ENCODE measurements at regions not wholly inside any gene's neighbourhood (a gene's known extent, or its start where the extent isn't known, plus 50 kb on each side); places are given as distances from the start of the nearest gene placed in this dataset.

DNA sequence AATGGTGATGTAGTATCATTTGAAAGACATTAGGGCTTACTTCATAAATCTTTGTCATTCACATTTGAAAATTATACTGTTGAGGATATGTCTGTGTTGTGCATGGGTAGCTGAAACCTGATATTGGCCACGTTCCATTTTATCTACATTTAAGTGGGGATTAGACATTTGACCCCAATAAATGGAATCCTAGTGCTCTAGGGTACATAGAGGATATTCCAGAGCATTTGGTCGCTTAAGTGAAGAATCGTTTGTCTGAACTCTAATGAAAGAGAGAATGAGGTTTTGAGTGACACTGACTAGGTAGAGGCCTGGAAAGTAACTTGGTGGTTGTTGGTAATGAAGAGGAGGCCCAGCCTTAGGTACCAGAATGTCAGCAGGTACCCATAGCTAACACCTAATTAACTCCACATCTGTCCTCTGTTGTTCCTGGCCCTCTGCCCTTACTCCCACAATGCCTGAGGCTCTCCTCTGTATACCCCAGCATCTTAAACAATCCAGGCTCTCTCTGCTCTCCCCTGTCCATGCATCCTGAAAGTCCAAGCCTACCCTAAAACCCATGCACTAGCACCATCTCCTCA lies 299.5 kb upstream of the KLF3 start:
- no peaks in the 10 kb centered on the region for H3K36me3 ChIP-seq (ENCODE audit: low read length)
- no peaks in the 10 kb centered on the region for H3K9me3 ChIP-seq (ENCODE audit: insufficient read depth, low read length)
- TF ChIP-seq, protein P1, sequence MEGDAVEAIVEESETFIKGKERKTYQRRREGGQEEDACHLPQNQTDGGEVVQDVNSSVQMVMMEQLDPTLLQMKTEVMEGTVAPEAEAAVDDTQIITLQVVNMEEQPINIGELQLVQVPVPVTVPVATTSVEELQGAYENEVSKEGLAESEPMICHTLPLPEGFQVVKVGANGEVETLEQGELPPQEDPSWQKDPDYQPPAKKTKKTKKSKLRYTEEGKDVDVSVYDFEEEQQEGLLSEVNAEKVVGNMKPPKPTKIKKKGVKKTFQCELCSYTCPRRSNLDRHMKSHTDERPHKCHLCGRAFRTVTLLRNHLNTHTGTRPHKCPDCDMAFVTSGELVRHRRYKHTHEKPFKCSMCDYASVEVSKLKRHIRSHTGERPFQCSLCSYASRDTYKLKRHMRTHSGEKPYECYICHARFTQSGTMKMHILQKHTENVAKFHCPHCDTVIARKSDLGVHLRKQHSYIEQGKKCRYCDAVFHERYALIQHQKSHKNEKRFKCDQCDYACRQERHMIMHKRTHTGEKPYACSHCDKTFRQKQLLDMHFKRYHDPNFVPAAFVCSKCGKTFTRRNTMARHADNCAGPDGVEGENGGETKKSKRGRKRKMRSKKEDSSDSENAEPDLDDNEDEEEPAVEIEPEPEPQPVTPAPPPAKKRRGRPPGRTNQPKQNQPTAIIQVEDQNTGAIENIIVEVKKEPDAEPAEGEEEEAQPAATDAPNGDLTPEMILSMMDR (IDR thresholded peaks at IDR 0.05; ENCODE audit: insufficient read depth, low read length, poor library complexity, severe bottlenecking) = no peak
- no peak for TF ChIP-seq EZH2phosphoT487 (conservative IDR thresholded peaks at IDR 0.05; ENCODE audit: low read length)
- no peak overlapping the region for H3K4me3 ChIP-seq (ENCODE audit: insufficient read depth, low read length, poor library complexity, severe bottlenecking)
- no peaks in the 10 kb centered on the region for H4K20me1 ChIP-seq (ENCODE audit: low read depth, low read length)
- no peaks in the 10 kb centered on the region for H3K27me3 ChIP-seq (ENCODE audit: low read length)
- H3K9me2 ChIP-seq (replicated peaks; ENCODE audit: insufficient read depth, low read length) = no peaks in the 10 kb centered on the region
- H2AFZ ChIP-seq (ENCODE audit: low read depth, low read length, severe bottlenecking) = no peak overlapping the region
- no peaks in the 10 kb centered on the region for H3K79me2 ChIP-seq (ENCODE audit: insufficient read depth, low read length)
- no peak overlapping the region for H3K27ac ChIP-seq (ENCODE audit: low read depth, low read length)
- no peaks in the 10 kb centered on the region for H3F3A ChIP-seq (ENCODE audit: insufficient read depth)
- no peak overlapping the region for H3K9ac ChIP-seq (ENCODE audit: low read length)
- no peak overlapping the region for H3K4me2 ChIP-seq (ENCODE audit: low read depth, low read length, poor library complexity, severe bottlenecking)

DNA sequence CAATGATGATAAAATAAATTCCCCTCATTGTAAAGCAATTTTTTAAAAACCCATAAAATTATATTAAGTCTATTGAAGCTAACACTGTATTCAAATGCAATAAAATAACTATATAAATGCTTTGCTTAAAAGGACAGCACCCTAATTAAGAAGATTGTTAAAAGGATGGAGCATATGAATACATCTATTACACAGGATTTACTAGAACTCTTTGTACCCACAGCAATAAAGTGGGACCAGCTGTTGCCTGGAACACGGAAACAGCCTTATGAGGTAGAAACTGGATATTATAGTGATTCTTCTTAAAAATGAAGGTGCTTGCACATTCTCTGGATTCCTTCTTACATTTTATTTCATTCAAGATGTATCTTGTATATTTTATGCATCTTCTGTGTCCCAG lies 298.7 kb upstream of the KLF3 start:
- Histone ChIP-seq H3K36me3 (ENCODE audit: low read length) (no peaks in the 10 kb centered on the region), H3K9me3 (ENCODE audit: insufficient read depth, low read length) (no peaks in the 10 kb centered on the region), H3K79me2 (ENCODE audit: insufficient read depth, low read length) (no peaks in the 10 kb centered on the region), H3K4me3 (ENCODE audit: insufficient read depth, low read length, poor library complexity, severe bottlenecking) (no peak overlapping the region), H2AFZ (ENCODE audit: low read depth, low read length, severe bottlenecking) (no peak overlapping the region), H3K4me2 (ENCODE audit: low read depth, low read length, poor library complexity, severe bottlenecking) (no peak overlapping the region), H3K9ac (ENCODE audit: low read length) (no peak overlapping the region), H4K20me1 (ENCODE audit: low read depth, low read length) (no peaks in the 10 kb centered on the region), H3F3A (ENCODE audit: insufficient read depth) (no peaks in the 10 kb centered on the region), H3K27me3 (ENCODE audit: low read length) (no peaks in the 10 kb centered on the region), H3K9me2 (replicated peaks; ENCODE audit: insufficient read depth, low read length) (no peaks in the 10 kb centered on the region), H3K27ac (ENCODE audit: low read depth, low read length) (no peak overlapping the region)
- no peak for TF ChIP-seq EZH2phosphoT487 (conservative IDR thresholded peaks at IDR 0.05; ENCODE audit: low read length)
- TF ChIP-seq, protein P1 (IDR thresholded peaks at IDR 0.05; ENCODE audit: insufficient read depth, low read length, poor library complexity, severe bottlenecking) = no peak

DNA sequence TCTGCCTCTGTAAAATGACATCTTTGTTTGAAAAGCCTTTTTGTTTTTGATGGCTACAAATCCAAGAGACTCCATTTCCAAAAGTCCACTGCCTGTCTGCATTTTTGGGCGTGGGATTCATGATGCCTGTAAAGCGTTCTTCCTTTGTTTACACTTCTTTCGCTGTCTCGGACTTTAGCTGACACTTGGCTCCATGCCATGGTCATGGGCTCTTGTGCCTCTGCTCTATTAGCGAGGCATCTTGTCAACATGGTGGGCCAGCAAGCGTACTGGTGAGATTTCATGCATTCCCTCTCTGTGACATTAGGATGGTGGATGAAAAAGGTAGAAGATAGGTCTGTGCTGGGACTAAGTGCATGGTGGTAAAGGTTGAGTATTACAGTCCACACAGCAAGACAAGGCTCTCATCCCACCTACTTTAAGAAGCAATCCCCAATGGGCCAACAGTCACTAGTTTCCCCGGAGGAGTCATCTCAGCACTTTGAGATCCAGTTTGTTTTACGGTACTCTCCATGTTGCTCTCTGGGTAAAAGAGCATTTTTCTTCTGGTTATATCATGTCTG lies 298.2 kb upstream of the KLF3 start:
- H3K36me3 ChIP-seq (ENCODE audit: low read length) = no peaks in the 10 kb centered on the region
- H3K27me3 ChIP-seq (ENCODE audit: low read length) = no peaks in the 10 kb centered on the region
- H3F3A ChIP-seq (ENCODE audit: insufficient read depth) = no peaks in the 10 kb centered on the region
- H3K79me2 ChIP-seq (ENCODE audit: insufficient read depth, low read length) = no peaks in the 10 kb centered on the region
- no peak overlapping the region for H3K4me2 ChIP-seq (ENCODE audit: low read depth, low read length, poor library complexity, severe bottlenecking)
- no peaks in the 10 kb centered on the region for H3K9me3 ChIP-seq (ENCODE audit: insufficient read depth, low read length)
- H3K4me3 ChIP-seq (ENCODE audit: insufficient read depth, low read length, poor library complexity, severe bottlenecking) = no peak overlapping the region
- TF ChIP-seq EZH2phosphoT487 (conservative IDR thresholded peaks at IDR 0.05; ENCODE audit: low read length) = no peak
- TF ChIP-seq, protein P1 (IDR thresholded peaks at IDR 0.05; ENCODE audit: insufficient read depth, low read length, poor library complexity, severe bottlenecking) = no peak
- no peaks in the 10 kb centered on the region for H3K9me2 ChIP-seq (replicated peaks; ENCODE audit: insufficient read depth, low read length)
- H4K20me1 ChIP-seq (ENCODE audit: low read depth, low read length) = no peaks in the 10 kb centered on the region
- no peak overlapping the region for H3K9ac ChIP-seq (ENCODE audit: low read length)
- H2AFZ ChIP-seq (ENCODE audit: low read depth, low read length, severe bottlenecking) = no peak overlapping the region
- H3K27ac ChIP-seq (ENCODE audit: low read depth, low read length) = no peak overlapping the region

All from SU-DHL-6 (cell line).